ENCODE measurements at regions not wholly inside any gene's neighbourhood (a gene's known extent, or its start where the extent isn't known, plus 50 kb on each side); places are given as distances from the start of the nearest gene placed in this dataset.

- no peak for DNase-seq (ENCODE audit: extremely low spot score)
- no peak for TF ChIP-seq CTCF (IDR thresholded peaks at IDR 0.05; ENCODE audit: control extremely low read depth, extremely low read depth, low read depth, missing control alignments)
- ChIA-PET CTCF (no interaction called here), POLR2A (no interaction called here)
Measured at GRCh38 chr1:56215771-56216170, 363.6 kb downstream of the PLPP3 start.

GRCh38 chr1:56215086-56215485, 364.3 kb downstream of the PLPP3 start:
- no peak for DNase-seq (ENCODE audit: extremely low spot score)
- no peak for TF ChIP-seq CTCF (IDR thresholded peaks at IDR 0.05; ENCODE audit: control extremely low read depth, extremely low read depth, low read depth, missing control alignments)
- ChIA-PET CTCF (no interaction called here), POLR2A (no interaction called here)

GRCh38 chr1:56213068-56213467, 366.3 kb downstream of the PLPP3 start:
- DNase-seq (ENCODE audit: extremely low spot score) = no peak
- ChIA-PET POLR2A (no interaction called here), CTCF (no interaction called here)
- TF ChIP-seq CTCF (IDR thresholded peaks at IDR 0.05; ENCODE audit: control extremely low read depth, extremely low read depth, low read depth, missing control alignments) = no peak

GRCh38 chr1:56212143-56212542, 367.2 kb downstream of the PLPP3 start:
- ChIA-PET POLR2A (no interaction called here), CTCF (no interaction called here)
- DNase-seq (ENCODE audit: extremely low spot score) = no peak
- TF ChIP-seq CTCF (IDR thresholded peaks at IDR 0.05; ENCODE audit: control extremely low read depth, extremely low read depth, low read depth, missing control alignments) = no peak

- ChIA-PET POLR2A (no interaction called here), CTCF (interaction anchor here (1.0 to 1.2 kb wide), 2 partner anchors 40 to 55 kb away, joined by 3 read pairs; no protein-coding TSS in a partner anchor)
- no peak for DNase-seq (ENCODE audit: extremely low spot score)
- no peak for TF ChIP-seq CTCF (IDR thresholded peaks at IDR 0.05; ENCODE audit: control extremely low read depth, extremely low read depth, low read depth, missing control alignments)
Measured at GRCh38 chr1:56206391-56206790, 373.0 kb downstream of the PLPP3 start.

GRCh38 chr1:56204206-56204605, 375.2 kb downstream of the PLPP3 start:
- no peak for DNase-seq (ENCODE audit: extremely low spot score)
- CTCF ChIA-PET = no interaction called here

More at GRCh38 chr1:56204206-56204605, 375.2 kb downstream of the PLPP3 start:
- POLR2A ChIA-PET = no interaction called here
- no peak for TF ChIP-seq CTCF (IDR thresholded peaks at IDR 0.05; ENCODE audit: control extremely low read depth, extremely low read depth, low read depth, missing control alignments)

Measured in GM10248 (cell line).